Right lobe of liver (tissue), 6 donors: ENCODE measurements at regions not wholly inside any gene's neighbourhood (a gene's known extent, or its start where the extent isn't known, plus 50 kb on each side); places are given as distances from the start of the nearest gene placed in this dataset.

ENCODE experiments used
- ATAC-seq, 4 donors: fragments of 200-7000 bp; cut with Tn5 transposase; one replicate each; pipeline ENCODE4 v1.9.1; 2020; ENCODE audit warnings: mild to moderate bottlenecking in 4 of 4, moderate library complexity in 4 of 4
- DNase-seq, 3 donors: peaks; one replicate each; pipeline ENCODE4 v3.0.0-alpha.2; 2020
- H3K27ac ChIP-seq, 3 donors: fragments of 200-600 bp; one replicate each; pipeline ENCODE4 v1.8.0; 2022
- H3K27me3 ChIP-seq, 2 donors: fragments of 200-600 bp; one replicate each; pipeline ENCODE4 v1.8.0; 2022
- H3K36me3 ChIP-seq, 4 donors: fragments of 200-600 bp; sonication (generic) in 1 of 4; one replicate each; pipeline versions ENCODE4 v1.5.1 to v1.8.0; 2017 to 2022; ENCODE audit warnings: control low read depth in 1 of 4
- H3K4me1 ChIP-seq, 4 donors: fragments of 200-600 bp; sonication (generic) in 1 of 4; one replicate each; pipeline versions ENCODE4 v1.5.1 to v1.8.0; 2017 to 2022; ENCODE audit warnings: control low read depth in 1 of 4
- H3K4me3 ChIP-seq, 3 donors: fragments of 200-600 bp; one replicate each; pipeline ENCODE4 v1.8.0; 2022
- H3K9me3 ChIP-seq, 4 donors: fragments of 200-600 bp; sonication (generic) in 1 of 4; one replicate each; pipeline versions ENCODE4 v1.5.1 to v1.8.0; 2017 to 2022; ENCODE audit warnings: control low read depth in 1 of 4
- CTCF ChIP-seq, 4 donors: fragments of 200-600 bp in 3 of 4; fragments of 450-650 bp in 1 of 4; IDR thresholded peaks; one replicate each; pipeline versions ENCODE4 v1.5.1 to v1.8.0; 2016 to 2022; ENCODE audit warnings: antibody characterized with exemption in 4 of 4, mild to moderate bottlenecking in 2 of 4
- POLR2A ChIP-seq: fragments of 450-650 bp; IDR thresholded peaks from one replicate; pipeline ENCODE4 v1.6.1; 2017; ENCODE audit warnings: antibody characterized with exemption, mild to moderate bottlenecking
- WGBS: methylation state at CpG from one replicate; pipeline ENCODE4 v1.1.6; 2018; ENCODE audit warnings: low coverage, low lambda C conversion rate; ENCODE audit not compliant: insufficient coverage; ENCODE audit errors: missing lambda C conversion rate; 5-methylcytosine and 5-hydroxymethylcytosine counted together
- intact Hi-C, 2 donors: fragments of 100-400 bp; cut with DNase I; formaldehyde crosslinking; loops; one replicate each; pipeline versions ENCODE4 v1.11.2 to v1.14.1; 2022
- donor health status: DM: no; HTN: yes; CAD: no.
- donor health status: DM: no; HTN: no; CAD: no.
- donor health status: DM: no; HTN: no; CAD: no.
- donor health status: DM: no; HTN: yes; CAD: no.
- donor health status: DM: no; HTN: yes; CAD: no.

GRCh38 chr10:21052709-21053104 lies 155.6 kb upstream of the NEBL start:
- no peaks in the 10 kb centered on the region for H3K4me1 ChIP-seq
- TF ChIP-seq CTCF (IDR thresholded peaks at IDR 0.05): no peak
- TF ChIP-seq POLR2A: no peak
- H3K27ac ChIP-seq: no peak overlapping the region
- ATAC-seq (no peak), DNase-seq (no peak)
- intact Hi-C loops: no loop called here
- no peaks in the 10 kb centered on the region for H3K9me3 ChIP-seq
- no peaks in the 10 kb centered on the region for H3K27me3 ChIP-seq
- 79% methylated on average over 4 of the region's 4 CpGs for WGBS
- H3K4me3 ChIP-seq: no peak overlapping the region
- H3K36me3 ChIP-seq: no peaks in the 10 kb centered on the region

DNA sequence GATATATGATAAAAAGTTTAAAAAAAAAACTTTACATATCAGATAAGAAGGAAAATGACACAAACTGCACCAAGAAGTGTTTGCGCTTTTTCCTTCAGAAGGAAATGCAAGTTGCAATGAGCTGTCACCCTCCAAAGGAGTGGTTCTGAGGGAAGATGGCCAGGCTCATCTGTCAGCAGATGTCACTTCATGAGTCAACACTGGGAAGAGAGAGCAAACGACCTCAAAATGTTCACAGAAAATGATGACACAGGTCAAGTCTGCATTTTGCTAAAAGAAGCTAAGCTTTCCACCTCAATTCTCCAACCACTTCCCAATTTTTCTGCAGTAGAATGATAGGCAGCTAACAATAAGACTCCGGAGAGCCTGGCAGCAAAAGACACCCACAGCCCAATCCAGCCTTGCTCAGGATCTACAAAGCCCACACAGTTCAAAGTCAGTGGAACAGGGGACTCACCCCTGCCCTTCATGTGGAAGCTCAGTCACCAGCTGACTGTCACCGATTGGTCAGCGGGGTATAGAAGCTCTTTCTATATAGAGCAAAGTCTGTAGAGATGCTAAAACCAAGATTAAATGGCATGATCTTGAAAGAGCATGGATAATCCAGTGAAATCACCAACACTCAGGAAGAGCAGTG lies 155.1 kb upstream of the NEBL start:
- TF ChIP-seq CTCF (IDR thresholded peaks at IDR 0.05) (no peak), POLR2A (no peak)
- Histone ChIP-seq H3K9me3 (no peaks in the 10 kb centered on the region), H3K36me3 (no peaks in the 10 kb centered on the region), H3K27me3 (no peaks in the 10 kb centered on the region), H3K4me1 (no peaks in the 10 kb centered on the region), H3K27ac (no peak overlapping the region), H3K4me3 (no peak overlapping the region)
- intact Hi-C loops: no loop called here
- 64% methylated on average over 3 of the region's 5 CpGs for WGBS
- DNase-seq (no peak), ATAC-seq (no peak)

- no peak overlapping the region for H3K4me3 ChIP-seq
- H3K27me3 ChIP-seq: no peaks in the 10 kb centered on the region
- ATAC-seq (no peak), DNase-seq (no peak)
- intact Hi-C loops: no loop called here
- H3K9me3 ChIP-seq: no peaks in the 10 kb centered on the region
- H3K36me3 ChIP-seq: no peaks in the 10 kb centered on the region
- H3K4me1 ChIP-seq: no peaks in the 10 kb centered on the region
- H3K27ac ChIP-seq: no peak overlapping the region
- TF ChIP-seq CTCF (IDR thresholded peaks at IDR 0.05) (no peak), POLR2A (no peak)
- WGBS: 81% methylated on average over 3 of the region's 3 CpGs
These were observed 152.4 kb upstream of the NEBL start for GRCh38 chr10:21049482-21049881.

GRCh38 chr10:21048068-21048467 lies 151.0 kb upstream of the NEBL start:
- H3K4me1 ChIP-seq: no peaks in the 10 kb centered on the region
- no peaks in the 10 kb centered on the region for H3K9me3 ChIP-seq
- DNase-seq (no peak), ATAC-seq (no peak)
- no peak overlapping the region for H3K4me3 ChIP-seq
- 73% methylated on average over 3 of the region's 6 CpGs for WGBS
- TF ChIP-seq CTCF (IDR thresholded peaks at IDR 0.05) (no peak), POLR2A (no peak)
- H3K27ac ChIP-seq: no peak overlapping the region
- H3K27me3 ChIP-seq: no peaks in the 10 kb centered on the region
- intact Hi-C loops: no loop called here
- no peaks in the 10 kb centered on the region for H3K36me3 ChIP-seq

DNA sequence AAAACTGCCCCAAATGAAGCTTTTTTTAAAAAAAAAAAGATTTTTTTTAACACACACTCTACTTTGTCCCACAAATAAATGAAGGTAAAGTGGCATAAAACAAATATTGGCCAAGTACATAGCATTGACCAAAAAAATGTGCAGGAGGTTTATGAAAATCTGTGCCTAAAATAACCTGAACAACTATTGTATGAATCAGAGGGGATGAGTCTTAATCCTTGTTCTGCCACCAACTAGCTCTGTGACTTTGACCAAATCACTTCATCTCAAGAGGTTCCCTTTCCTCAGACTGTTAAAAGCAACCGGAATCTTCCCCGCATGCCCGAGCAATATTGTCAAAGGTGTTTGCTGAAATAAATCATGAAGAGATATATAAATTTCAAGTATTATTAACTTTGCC lies 150.4 kb upstream of the NEBL start:
- H3K36me3 ChIP-seq: no peaks in the 10 kb centered on the region
- intact Hi-C loops: no loop called here
- no peak for TF ChIP-seq CTCF (IDR thresholded peaks at IDR 0.05)
- no peak for TF ChIP-seq POLR2A
- no peak for DNase-seq
- H3K27ac ChIP-seq: no peak overlapping the region
- WGBS: 85% methylated on average over 3 of the region's 3 CpGs
- H3K4me1 ChIP-seq: no peaks in the 10 kb centered on the region
- H3K9me3 ChIP-seq: no peaks in the 10 kb centered on the region
- no peak overlapping the region for H3K4me3 ChIP-seq
- H3K27me3 ChIP-seq: no peaks in the 10 kb centered on the region
- ATAC-seq: no peak
